C4-2B (cell line): ENCODE measurements at regions not wholly inside any gene's neighbourhood (a gene's known extent, or its start where the extent isn't known, plus 50 kb on each side); places are given as distances from the start of the nearest gene placed in this dataset.

Experiments used
- ZFX ChIP-seq: fragments of 450-650 bp; IDR thresholded peaks from 2 replicates; pipeline ENCODE4 v1.6.1; 2017
- TF ChIP-seq, protein P1 (sequence below): fragments of 450-650 bp; conservative IDR thresholded peaks from 2 replicates; pipeline ENCODE4 v1.5.1; 2017; ENCODE audit warnings: mild to moderate bottlenecking

DNA sequence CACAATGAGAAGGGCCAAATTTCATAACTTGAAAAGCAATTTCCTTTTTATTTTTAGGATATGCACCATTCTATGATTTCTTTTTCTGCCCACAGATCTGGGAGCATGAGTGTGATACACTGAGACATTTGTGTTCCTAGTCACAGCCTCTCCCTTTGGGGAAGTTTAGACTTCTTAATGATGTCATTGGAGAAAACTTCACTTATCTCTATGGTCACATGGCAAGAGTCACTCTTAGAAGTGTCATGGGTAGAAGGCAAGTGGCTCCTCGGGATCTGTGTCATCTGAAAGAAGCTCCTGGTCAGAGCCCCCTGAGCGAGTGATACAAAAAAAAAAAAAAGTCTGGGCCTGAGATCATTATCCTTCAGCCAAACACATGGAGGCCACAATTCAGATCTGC is 62.5 kb upstream of the LGALSL start:
- TF ChIP-seq, protein P1, sequence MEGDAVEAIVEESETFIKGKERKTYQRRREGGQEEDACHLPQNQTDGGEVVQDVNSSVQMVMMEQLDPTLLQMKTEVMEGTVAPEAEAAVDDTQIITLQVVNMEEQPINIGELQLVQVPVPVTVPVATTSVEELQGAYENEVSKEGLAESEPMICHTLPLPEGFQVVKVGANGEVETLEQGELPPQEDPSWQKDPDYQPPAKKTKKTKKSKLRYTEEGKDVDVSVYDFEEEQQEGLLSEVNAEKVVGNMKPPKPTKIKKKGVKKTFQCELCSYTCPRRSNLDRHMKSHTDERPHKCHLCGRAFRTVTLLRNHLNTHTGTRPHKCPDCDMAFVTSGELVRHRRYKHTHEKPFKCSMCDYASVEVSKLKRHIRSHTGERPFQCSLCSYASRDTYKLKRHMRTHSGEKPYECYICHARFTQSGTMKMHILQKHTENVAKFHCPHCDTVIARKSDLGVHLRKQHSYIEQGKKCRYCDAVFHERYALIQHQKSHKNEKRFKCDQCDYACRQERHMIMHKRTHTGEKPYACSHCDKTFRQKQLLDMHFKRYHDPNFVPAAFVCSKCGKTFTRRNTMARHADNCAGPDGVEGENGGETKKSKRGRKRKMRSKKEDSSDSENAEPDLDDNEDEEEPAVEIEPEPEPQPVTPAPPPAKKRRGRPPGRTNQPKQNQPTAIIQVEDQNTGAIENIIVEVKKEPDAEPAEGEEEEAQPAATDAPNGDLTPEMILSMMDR = no peak
- no peak for TF ChIP-seq ZFX
